K562 (cell line): ENCODE measurements at regions not wholly inside any gene's neighbourhood (a gene's known extent, or its start where the extent isn't known, plus 50 kb on each side); places are given as distances from the start of the nearest gene placed in this dataset.
A peak's percentile ranks its signal among the peaks of the same experiment; 100 is the strongest.

ENCODE experiments used
- ARID4B ChIP-seq: sonication (generic); formaldehyde crosslinking; IDR thresholded peaks from 2 replicates; pipeline ENCODE4 v1.8.0; 2022; ENCODE audit warnings: mild to moderate bottlenecking, missing genetic modification reagents
- C11orf30 ChIP-seq: fragments of 450-650 bp; IDR thresholded peaks from 2 replicates; pipeline ENCODE4 v1.6.1; 2016; ENCODE audit warnings: low read depth, mild to moderate bottlenecking
- DDX20 ChIP-seq: fragments of 450-650 bp; IDR thresholded peaks from 2 replicates; pipeline ENCODE4 v1.6.1; 2016; ENCODE audit warnings: missing genetic modification characterization, low read depth, mild to moderate bottlenecking, missing compliant biosample characterization, moderate library complexity
- DPF2 ChIP-seq: fragments of 450-650 bp; IDR thresholded peaks from 2 replicates; pipeline ENCODE4 v1.6.1; 2016
- E4F1 ChIP-seq: fragments of 250-450 bp; sonication (Bioruptor Pico); IDR thresholded peaks from 2 replicates; pipeline ENCODE4 v1.5.0; 2021; ENCODE audit warnings: mild to moderate bottlenecking, borderline replicate concordance
- ELF4 ChIP-seq: fragments of 450-650 bp; formaldehyde crosslinking; IDR thresholded peaks from 2 replicates; pipeline ENCODE4 v1.4.0; 2022; ENCODE audit warnings: missing genetic modification characterization
- EP400 ChIP-seq: fragments of 450-650 bp; IDR thresholded peaks from 2 replicates; pipeline ENCODE4 v1.6.1; 2017; ENCODE audit warnings: antibody characterized with exemption, mild to moderate bottlenecking, moderate library complexity
- FOXA3 ChIP-seq, 2 experiments: fragments of 450-650 bp in 1 of 2; sonication (generic) in 1 of 2; formaldehyde crosslinking; IDR thresholded peaks in 1 of 2; conservative IDR thresholded peaks in 1 of 2; 2 replicates each; pipeline versions ENCODE4 v1.4.0 to v1.8.0; 2020 to 2022; ENCODE audit warnings: mild to moderate bottlenecking in 2 of 2, missing genetic modification reagents in 1 of 2
- FOXJ3 ChIP-seq: sonication (generic); formaldehyde crosslinking; IDR thresholded peaks from 2 replicates; pipeline ENCODE4 v1.4.0; 2020; ENCODE audit warnings: mild to moderate bottlenecking, missing genetic modification reagents
- HNRNPH1 ChIP-seq: fragments of 200-400 bp; formaldehyde crosslinking; optimal IDR thresholded peaks from 2 replicates; pipeline ENCODE3; 2017; ENCODE audit warnings: low read depth, mild to moderate bottlenecking, low read length, moderate library complexity
- KDM5B ChIP-seq: fragments of 200-600 bp; sonication (generic); IDR thresholded peaks from 2 replicates; pipeline ENCODE4 v1.6.1; 2012; ENCODE audit warnings: low read depth, mild to moderate bottlenecking, moderate library complexity, low read length, control low read depth, inconsistent platforms; ENCODE audit not compliant: insufficient replicate concordance
- MCM7 ChIP-seq, 2 experiments: fragments of 450-650 bp; IDR thresholded peaks; 2 replicates each; pipeline ENCODE4 v1.6.1; 2016 to 2018
- NFE2L1 ChIP-seq: fragments of 450-650 bp; IDR thresholded peaks from 2 replicates; pipeline ENCODE4 v1.6.1; 2016; ENCODE audit warnings: missing genetic modification characterization, low read depth, mild to moderate bottlenecking, missing compliant biosample characterization, moderate library complexity, borderline replicate concordance
- NR4A1 ChIP-seq, 2 experiments: fragments of 250-450 bp in 1 of 2; fragments of 450-650 bp in 1 of 2; sonication (Bioruptor Pico) in 1 of 2; IDR thresholded peaks; 2 replicates each; pipeline versions ENCODE4 v1.4.0 to v1.6.1; 2016 to 2020; ENCODE audit warnings: mild to moderate bottlenecking in 2 of 2, missing compliant biosample characterization in 1 of 2, missing genetic modification characterization in 1 of 2, moderate library complexity in 1 of 2
- RBM15 ChIP-seq: fragments of 200-400 bp; formaldehyde crosslinking; IDR thresholded peaks from 2 replicates; pipeline ENCODE4 v1.6.1; 2018; ENCODE audit warnings: mild to moderate bottlenecking, low read length, moderate library complexity; ENCODE audit not compliant: insufficient read depth
- STAT5A ChIP-seq: IDR thresholded peaks from 2 replicates; pipeline ENCODE4 v1.6.1; 2012; ENCODE audit warnings: low read length, inconsistent platforms, borderline replicate concordance
- TARDBP ChIP-seq: fragments of 450-650 bp; IDR thresholded peaks from 2 replicates; pipeline ENCODE4 v1.6.1; 2016
- U2AF1 ChIP-seq: fragments of 200-400 bp; formaldehyde crosslinking; optimal IDR thresholded peaks from 2 replicates; pipeline ENCODE3; 2017; ENCODE audit warnings: mild to moderate bottlenecking, low read depth, low read length, moderate library complexity
- ZBTB26 ChIP-seq: fragments of 450-650 bp; formaldehyde crosslinking; IDR thresholded peaks from 2 replicates; pipeline ENCODE4 v1.4.0; 2022; ENCODE audit warnings: missing genetic modification characterization
- ZNF12 ChIP-seq: sonication (generic); formaldehyde crosslinking; IDR thresholded peaks from 2 replicates; pipeline ENCODE4 v1.4.0; 2020; ENCODE audit warnings: mild to moderate bottlenecking, missing genetic modification reagents
- ZNF668 ChIP-seq: fragments of 250-450 bp; sonication (Bioruptor Pico); IDR thresholded peaks from 2 replicates; pipeline ENCODE4 v1.8.0; 2022; ENCODE audit warnings: mild to moderate bottlenecking, inconsistent platforms

- TF ChIP-seq ARID4B (CRISPR knock-in tag) (no peak), ELF4 (CRISPR knock-in tag) (peak; percentile 58; the same call in 1 of the 2 replicates), C11orf30 (no peak), DPF2 (no peak), NR4A1 (CRISPR knock-in tag; IDR thresholded peaks at IDR 0.05) (no peak), NR4A1 (tag; IDR thresholded peaks at IDR 0.05) (no peak), ZNF12 (CRISPR knock-in tag) (no peak; the same call in 1 of the 2 replicates), HNRNPH1 (no peak), FOXJ3 (CRISPR knock-in tag) (0 out of 2 replicates have a peak, but pooled peaks have one; percentile 28), FOXA3 (CRISPR knock-in tag; conservative IDR thresholded peaks at IDR 0.05 in 1 of 2, IDR thresholded peaks at IDR 0.05 in 1 of 2) (peak in 1 of 2 experiments; percentile 49; a peak in 1 of 4 replicates), RBM15 (no peak), DDX20 (tag) (no peak), ZBTB26 (CRISPR knock-in tag) (0 out of 2 replicates have a peak, but pooled peaks have one; percentile 31), MCM7 (IDR thresholded peaks at IDR 0.05) (no peak), ZNF668 (CRISPR knock-in tag) (no peak), TARDBP (no peak), E4F1 (CRISPR knock-in tag) (no peak), U2AF1 (no peak), STAT5A (no peak), NFE2L1 (no peak), EP400 (no peak), KDM5B (no peak)
Observed at GRCh38 chr22:22038178-22038880, 55.7 kb upstream of the TOP3B start (continued).
